Stimulated activated CD8-positive, alpha-beta memory T cell treated with anti-CD3 and anti-CD28 coated beads, Interleukin-12 subunit alpha, Interleukin-12 subunit beta, amount 100 ng/mL, for 24 hours (primary cell): ENCODE measurements at regions not wholly inside any gene's neighbourhood (a gene's known extent, or its start where the extent isn't known, plus 50 kb on each side); places are given as distances from the start of the nearest gene placed in this dataset.

Experiments
- DNase-seq: peaks from one replicate; pipeline ENCODE4 v3.0.0-alpha.2; 2020; ENCODE audit errors: extremely low read depth

- DNase-seq = no peak
Measured at GRCh38 chr13:75132701-75133695, 349.0 kb downstream of the TBC1D4 start.

- DNase-seq = no peak
Measured at GRCh38 chr13:75129331-75129730, 352.6 kb downstream of the TBC1D4 start.

DNA sequence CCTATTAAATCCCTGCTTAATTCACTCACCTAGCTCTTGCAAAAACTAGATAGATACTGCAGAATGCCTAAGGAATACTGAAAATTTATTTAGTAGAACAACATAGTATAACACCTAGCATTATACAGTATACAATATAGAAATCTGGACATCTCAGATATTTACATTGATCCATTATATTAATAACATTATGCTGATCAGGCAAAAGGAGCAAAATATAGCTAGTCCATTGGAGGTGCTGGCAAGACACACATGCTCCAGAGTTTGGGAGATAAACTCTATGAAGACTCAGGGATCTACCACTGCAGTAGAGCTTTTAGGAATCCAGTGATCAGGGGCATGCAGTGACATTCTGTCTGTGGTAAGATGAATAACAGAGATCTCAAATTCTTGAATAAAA, 357.6 kb downstream of the TBC1D4 start:
- no peak for DNase-seq

GRCh38 chr13:75123428-75123827, 358.5 kb downstream of the TBC1D4 start:
- DNase-seq = no peak

DNA sequence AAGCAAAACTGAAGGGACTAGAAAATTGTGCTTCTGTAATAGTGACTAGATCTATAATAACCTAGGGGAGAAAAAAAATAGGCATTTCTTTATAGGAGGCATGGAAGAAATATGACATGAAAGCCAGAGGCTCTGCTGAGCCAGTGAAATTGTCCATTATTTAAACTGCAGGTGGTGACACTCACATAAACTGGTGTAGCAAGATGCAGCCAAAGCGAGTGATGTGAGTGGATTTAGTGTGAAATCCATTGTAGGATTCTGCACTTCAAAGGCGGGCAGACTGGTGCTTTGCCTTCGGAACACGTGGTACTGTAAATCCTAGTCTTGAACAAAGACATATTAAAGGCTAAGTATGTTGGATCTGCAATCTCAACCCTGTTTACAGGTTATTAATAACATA, 361.9 kb downstream of the TBC1D4 start:
- no peak for DNase-seq

DNA sequence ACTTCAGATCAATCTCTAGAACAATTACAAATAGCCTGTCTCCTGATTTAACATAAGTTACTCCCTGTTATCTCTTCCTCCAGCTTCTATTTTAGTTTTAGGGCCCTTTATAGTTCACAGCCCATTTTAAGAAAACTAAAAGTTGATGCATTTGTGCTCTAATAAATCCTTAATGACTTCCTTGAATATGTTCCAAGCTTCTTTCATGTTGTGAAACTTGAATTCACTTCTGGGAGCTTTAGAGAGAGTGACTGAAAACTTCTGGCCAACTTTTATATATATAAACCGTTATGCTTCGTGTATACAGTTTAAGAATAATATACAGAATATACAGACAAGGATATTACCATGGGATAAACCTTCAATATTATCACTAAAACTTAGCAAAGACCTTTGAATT, 366.8 kb downstream of the TBC1D4 start:
- no peak for DNase-seq

DNA sequence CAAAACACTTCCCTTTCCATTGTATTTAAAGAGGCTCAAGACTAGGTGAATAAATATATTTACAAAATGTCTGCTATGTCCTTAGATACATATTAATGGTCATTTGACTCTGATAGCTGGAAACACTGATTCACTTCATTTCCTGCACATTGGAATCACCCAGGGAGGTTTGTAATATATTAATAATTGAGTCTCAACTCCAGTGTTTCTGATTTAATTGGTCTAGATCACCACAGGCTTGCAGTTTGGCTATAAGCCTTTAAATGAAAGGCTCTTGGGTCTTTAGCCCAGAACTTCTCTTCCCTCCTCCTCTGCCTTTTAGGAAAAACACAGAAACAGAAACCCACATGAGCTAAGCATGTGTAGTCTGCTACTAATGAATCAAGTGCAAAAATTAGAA, 378.0 kb downstream of the TBC1D4 start:
- DNase-seq = no peak

- DNase-seq = no peak
Measured at GRCh38 chr13:75102001-75102716, 379.8 kb downstream of the TBC1D4 start.

DNA sequence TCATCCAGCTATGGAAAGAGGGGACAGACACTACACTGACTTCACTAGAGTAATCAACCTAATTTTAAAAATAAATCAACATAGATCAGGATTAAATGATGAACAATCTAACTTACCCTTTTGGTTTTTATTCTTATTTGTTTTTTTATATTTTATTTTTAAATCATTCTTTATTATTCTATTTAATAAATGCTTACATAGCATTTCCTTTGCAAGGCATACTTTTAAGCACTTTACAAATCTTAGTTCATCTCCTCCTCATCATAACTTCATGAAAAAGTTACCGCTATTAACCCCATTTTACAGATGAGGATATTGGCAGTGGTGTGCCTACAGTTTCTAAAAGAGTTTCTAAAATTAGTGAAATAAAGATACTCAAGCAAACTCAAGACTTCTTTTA, 380.6 kb downstream of the TBC1D4 start:
- DNase-seq = no peak

GRCh38 chr13:75092143-75092542, 389.8 kb downstream of the TBC1D4 start:
- no peak for DNase-seq

DNA sequence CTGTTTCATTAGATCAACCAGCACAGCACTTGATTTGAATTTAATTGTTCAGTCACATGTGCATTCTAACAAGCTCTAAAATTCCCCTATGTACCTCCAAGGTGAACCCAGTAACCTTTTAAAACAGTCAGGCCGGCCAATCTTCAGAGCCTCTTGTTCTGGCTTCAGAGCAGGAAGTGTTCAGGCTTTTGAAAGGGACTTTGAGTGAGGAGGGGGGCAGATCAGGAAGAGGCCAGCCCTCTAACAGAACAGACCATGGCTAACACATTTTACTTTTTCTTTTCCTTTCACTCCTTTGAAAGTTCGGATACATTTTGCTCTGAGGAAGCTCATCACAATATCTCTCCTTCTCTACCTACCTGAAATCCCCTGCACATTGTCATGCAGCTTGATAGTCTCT, 390.3 kb downstream of the TBC1D4 start:
- no peak for DNase-seq

DNA sequence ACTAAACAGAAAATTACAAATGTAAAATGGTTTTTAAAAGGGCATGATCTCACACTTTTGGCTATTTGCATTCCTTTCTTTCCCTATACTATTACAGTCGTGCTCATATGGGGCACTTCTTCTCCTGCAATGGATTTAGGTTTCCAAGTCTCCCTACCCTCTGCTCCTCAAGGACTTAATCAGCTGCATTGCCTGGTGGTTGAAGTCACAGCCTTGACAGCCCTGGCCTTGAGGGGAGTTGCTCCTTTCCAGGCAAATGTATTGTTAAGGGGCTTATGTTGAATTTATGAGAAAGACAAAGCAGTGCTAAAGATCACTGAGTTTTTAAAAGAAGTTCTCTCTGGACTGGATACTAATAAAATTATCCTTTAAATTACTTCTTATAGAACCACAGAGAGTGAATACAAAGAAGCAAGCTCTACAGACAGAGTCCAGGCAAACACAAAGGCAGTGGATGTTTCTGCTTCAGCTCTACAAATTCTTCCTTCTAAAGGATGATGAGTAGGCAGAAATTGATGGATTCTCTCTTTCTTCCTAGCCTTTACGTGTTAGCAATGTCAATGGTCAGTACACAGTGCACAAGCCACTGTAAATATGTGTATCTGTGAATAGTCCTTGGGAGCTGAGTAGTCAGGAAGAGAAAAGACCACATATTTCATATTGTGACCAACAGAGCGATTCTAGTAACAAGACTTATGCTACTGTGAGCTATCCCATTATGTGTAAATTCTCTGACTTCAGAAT, 390.9 kb downstream of the TBC1D4 start:
- no peak for DNase-seq

GRCh38 chr13:75088915-75089314, 393.1 kb downstream of the TBC1D4 start:
- DNase-seq = no peak

DNA sequence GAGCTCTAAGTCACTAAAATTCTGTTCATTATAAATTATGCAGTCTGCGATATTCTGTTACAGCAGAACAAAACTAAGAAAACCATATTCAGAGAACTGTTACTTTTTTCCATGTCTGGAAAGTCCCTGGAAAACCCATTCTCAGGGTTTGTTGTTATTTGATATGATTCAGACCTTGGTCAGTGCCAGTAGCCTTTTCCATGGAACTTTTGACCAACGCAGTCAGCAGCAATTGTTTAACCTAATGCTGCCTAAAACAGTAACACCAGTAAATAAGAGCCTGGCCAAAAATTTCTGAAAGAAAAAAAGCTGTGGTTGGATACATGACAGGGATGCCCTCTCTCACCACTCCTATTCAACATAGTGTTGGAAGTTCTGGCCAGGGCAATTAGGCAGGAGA, 402.7 kb downstream of the TBC1D4 start:
- no peak for DNase-seq

GRCh38 chr13:75076476-75076875, 405.5 kb downstream of the TBC1D4 start:
- no peak for DNase-seq

GRCh38 chr13:75073786-75074185, 408.2 kb downstream of the TBC1D4 start:
- DNase-seq = no peak

GRCh38 chr13:75072891-75073290, 409.1 kb downstream of the TBC1D4 start:
- no peak for DNase-seq

- no peak for DNase-seq
Measured at GRCh38 chr13:75072368-75072767, 409.6 kb downstream of the TBC1D4 start.

DNA sequence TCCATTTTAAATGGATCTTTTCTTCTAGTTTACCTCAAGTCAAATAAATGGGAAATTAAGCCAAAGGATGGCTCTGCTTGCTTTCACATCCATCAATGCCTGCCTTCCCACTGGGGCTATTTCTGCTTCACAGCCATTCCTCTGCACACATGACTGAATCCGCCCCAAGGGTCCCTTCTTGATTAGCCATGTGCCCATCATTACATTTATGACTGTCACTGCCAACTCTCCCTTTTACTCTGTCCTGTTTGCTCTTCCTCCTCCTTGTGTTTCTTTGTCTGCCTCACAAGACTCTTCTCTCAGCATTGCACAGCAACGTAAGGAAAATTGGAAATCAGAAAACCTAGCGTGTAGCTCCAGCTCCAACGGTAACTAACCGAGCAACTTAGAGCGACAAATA, 410.2 kb downstream of the TBC1D4 start:
- DNase-seq = no peak

- DNase-seq = no peak
Measured at GRCh38 chr13:75071395-75071794, 410.6 kb downstream of the TBC1D4 start.

GRCh38 chr13:75061909-75062308, 420.1 kb downstream of the TBC1D4 start:
- DNase-seq = no peak

DNA sequence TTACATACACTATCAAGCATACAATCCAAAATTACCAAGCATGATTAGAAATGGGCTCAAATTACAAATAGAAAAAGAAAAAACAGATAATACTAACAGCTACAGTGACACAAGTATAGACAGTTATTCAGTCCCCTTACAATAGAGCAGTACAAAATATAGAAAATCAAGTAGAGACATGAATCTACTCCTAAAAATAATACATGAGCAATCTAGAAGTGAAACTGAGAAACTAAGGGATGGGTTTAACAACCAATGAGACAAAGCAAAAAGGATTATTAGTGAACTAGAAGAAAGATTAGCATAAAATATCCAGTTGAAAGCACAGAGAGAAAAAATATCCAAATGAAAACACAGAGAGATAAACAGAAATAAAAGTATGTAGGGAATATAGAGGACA, 426.7 kb downstream of the TBC1D4 start:
- DNase-seq = no peak
